Heart right ventricle (tissue), 16 donors: ENCODE measurements at regions not wholly inside any gene's neighbourhood (a gene's known extent, or its start where the extent isn't known, plus 50 kb on each side); places are given as distances from the start of the nearest gene placed in this dataset.
"Not testable (repeated sequence)": the region's sequence is repeated elsewhere in the genome, so short reads cannot be mapped to it uniquely, and the experiment has no call there.

Source experiments
- ATAC-seq, 8 donors: fragments of 200-7000 bp; cut with Tn5 transposase; one replicate each; pipeline ENCODE4 v1.9.1; 2020; ENCODE audit warnings: mild to moderate bottlenecking in 8 of 8, moderate library complexity in 8 of 8, moderate number of reproducible peaks in 1 of 8
- DNase-seq, 2 donors: peaks; one replicate each; pipeline ENCODE4 v3.0.0-alpha.2; 2020
- H3K27ac ChIP-seq, 10 donors: fragments of 200-600 bp; sonication (generic) in 2 of 10; one replicate each; pipeline versions ENCODE4 v1.5.0 to v1.8.0; 2020 to 2022; ENCODE audit warnings: mild to moderate bottlenecking in 3 of 10
- H3K27me3 ChIP-seq, 7 donors: fragments of 200-600 bp; one replicate each; pipeline ENCODE4 v1.8.0; 2021 to 2022; ENCODE audit warnings: mild to moderate bottlenecking in 2 of 7
- H3K36me3 ChIP-seq, 9 donors: fragments of 200-600 bp; sonication (generic) in 1 of 9; one replicate each; pipeline versions ENCODE4 v1.5.0 to v1.8.0; 2020 to 2022; ENCODE audit warnings: mild to moderate bottlenecking in 2 of 9
- H3K4me1 ChIP-seq, 9 donors: fragments of 200-600 bp; sonication (generic) in 1 of 9; one replicate each; pipeline versions ENCODE4 v1.5.0 to v1.8.0; 2020 to 2022; ENCODE audit warnings: mild to moderate bottlenecking in 4 of 9
- H3K4me3 ChIP-seq, 10 donors: fragments of 200-600 bp; sonication (generic) in 2 of 10; one replicate each; pipeline versions ENCODE4 v1.5.0 to v1.8.0; 2020 to 2022; ENCODE audit warnings: mild to moderate bottlenecking in 7 of 10, moderate library complexity in 2 of 10
- H3K9me3 ChIP-seq, 11 donors: fragments of 200-600 bp in 10 of 11; sonication (generic) in 2 of 11; one replicate each; pipeline versions ENCODE4 v1.5.0 to v1.8.0; 2013 to 2022; ENCODE audit warnings: mild to moderate bottlenecking in 2 of 11, control low read depth in 1 of 11, moderate library complexity in 1 of 11
- CTCF ChIP-seq, 9 donors: fragments of 200-600 bp; sonication (generic) in 2 of 9; IDR thresholded peaks; one replicate each; pipeline versions ENCODE4 v1.5.0 to v1.8.0; 2021 to 2022; ENCODE audit warnings: antibody characterized with exemption in 9 of 9, mild to moderate bottlenecking in 5 of 9, moderate library complexity in 1 of 9
- WGBS, 2 donors: extraction: QIAGEN DNeasy Blood & Tissue Kit; methylation state at CpG; one replicate each; pipeline ENCODE4 v1.1.7; 2013; ENCODE audit warnings: inconsistent platforms in 1 of 2; 5-methylcytosine and 5-hydroxymethylcytosine counted together
- intact Hi-C, 10 donors: fragments of 100-400 bp; cut with DNase I; formaldehyde crosslinking; loops; one replicate each; pipeline versions ENCODE4 v1.11.1 to v1.14.2; 2022
- donor health status: Arrhythmogenic right ventricular cardiomyopathy.
- donor health status: ischemic (EF 13 %, LVEDD 7.1; RV severe dilation, severe dysfunction).
- donor health status: healthy with polysubstance abuse.
- donor health status: DM: no; HTN: yes; CAD: no.
- donor health status: DM: no; HTN: no; CAD: no.
- donor health status: ischemic (EF 25% LVEDD 6.9; RV normal size, moderate dysfunction).
- donor health status: ischemic (EF 25% LVEDD 5.7; RV mildly dilated, moderate dysfunction).
- donor health status: healthy.
- donor health status: DM: yes; HTN: yes; CAD: no.
- donor health status: Ischemic cardiomyopathy.
- donor health status: ischemic (EF 35%, LVEDD 5.7; RV mildly dilated, moderate dysfunction).
- donor health status: nonischemic (EF 11% LVEDD 7.7; RV severe dilation, severe dysfunction).
- donor health status: DM: yes; HTN: yes; CAD: no.
- donor health status: PGD.
- donor health status: ischemic (EF 29% LVEDD 5.4; RV normal size, mild dysfunction).
- donor health status: nonischemic (EF 23%, LVEDD 6.1; RV moderate dilation, normal function).

DNA sequence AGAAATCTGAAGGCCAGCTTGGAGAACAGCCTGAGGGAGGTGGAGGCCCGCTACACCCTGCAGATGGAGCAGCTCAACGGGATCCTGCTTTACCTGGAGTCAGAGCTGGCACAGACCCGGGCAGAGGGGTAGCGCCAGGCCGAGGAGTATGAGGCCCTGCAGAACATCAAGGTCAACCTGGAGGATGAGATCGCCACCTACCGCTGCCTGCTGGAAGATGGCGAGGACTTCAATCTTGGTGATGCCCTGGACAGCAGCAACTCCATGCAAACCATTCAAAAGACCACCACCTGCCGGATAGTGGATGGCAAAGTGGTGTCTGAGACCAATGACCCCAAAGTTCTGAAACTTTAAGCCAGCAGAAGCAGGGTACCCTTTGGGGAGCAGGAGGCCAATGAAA, 318.4 kb downstream of the ZFHX3 start:
- H3K4me1 ChIP-seq, H3K4me3 ChIP-seq, intact Hi-C loops, H3K27me3 ChIP-seq, H3K36me3 ChIP-seq, H3K27ac ChIP-seq, ATAC-seq, DNase-seq: not testable (repeated sequence)
- 83 to 96% methylated on average over 9 of the region's 9 CpGs for WGBS, 2 donors
- peaks cover 0 to 34% (median 2%) of the 10 kb centered on the region in 11 donors for H3K9me3 ChIP-seq

GRCh38 chr16:72728516-72728915, 319.4 kb downstream of the ZFHX3 start:
- H3K4me3 ChIP-seq: no peak overlapping the region
- no peaks in the 10 kb centered on the region for H3K4me1 ChIP-seq
- H3K9me3 ChIP-seq: peaks cover 0 to 24% (median 0%) of the 10 kb centered on the region in 11 donors
- DNase-seq (no peak), ATAC-seq (no peak)
- 98 to 99% methylated on average over 11 of the region's 11 CpGs for WGBS, 2 donors
- H3K36me3 ChIP-seq: no peaks in the 10 kb centered on the region
- no peaks in the 10 kb centered on the region for H3K27me3 ChIP-seq
- no peak for TF ChIP-seq CTCF (IDR thresholded peaks at IDR 0.05)
- intact Hi-C loops: no loop called here
- no peak overlapping the region for H3K27ac ChIP-seq

- intact Hi-C loops: no loop called here
- no peak overlapping the region for H3K4me3 ChIP-seq
- 97% methylated on average over 1 of the region's 1 CpG for WGBS, 2 donors
- H3K36me3 ChIP-seq: no peaks in the 10 kb centered on the region
- no peak for TF ChIP-seq CTCF (IDR thresholded peaks at IDR 0.05)
- no peaks in the 10 kb centered on the region for H3K27me3 ChIP-seq
- ATAC-seq (no peak), DNase-seq (no peak)
- no peak overlapping the region for H3K27ac ChIP-seq
- H3K4me1 ChIP-seq: no peaks in the 10 kb centered on the region
- peaks cover 0 to 17% (median 0%) of the 10 kb centered on the region in 11 donors for H3K9me3 ChIP-seq
Observed at GRCh38 chr16:72727565-72727964, 320.4 kb downstream of the ZFHX3 start.

DNA sequence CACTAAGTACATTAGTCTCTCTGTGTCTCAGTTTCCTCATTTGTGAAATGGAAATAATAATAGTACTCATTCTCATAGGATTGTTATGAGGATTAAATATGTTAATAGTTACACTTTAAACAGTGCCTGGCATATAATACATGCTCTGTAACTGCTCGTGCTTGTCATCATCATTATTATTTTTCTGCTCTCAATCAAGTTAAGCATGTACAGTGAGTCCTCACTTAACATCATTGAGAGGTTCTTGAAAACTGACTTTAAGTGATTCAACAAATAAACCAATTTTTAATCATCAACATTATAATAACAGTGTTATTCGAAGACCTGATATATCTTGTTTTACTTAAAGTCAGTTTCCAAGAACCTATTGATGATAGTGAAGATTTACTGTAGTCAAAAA, 322.3 kb downstream of the ZFHX3 start:
- TF ChIP-seq CTCF (IDR thresholded peaks at IDR 0.05): no peak
- peaks cover 0 to under 1% (median 0%) of the 10 kb centered on the region in 11 donors for H3K9me3 ChIP-seq
- WGBS, 2 donors: 82 to 88% methylated on average over 2 of the region's 2 CpGs
- DNase-seq (no peak), ATAC-seq (no peak)
- no peaks in the 10 kb centered on the region for H3K4me1 ChIP-seq
- intact Hi-C loops: no loop called here
- H3K4me3 ChIP-seq: no peak overlapping the region
- H3K27ac ChIP-seq: no peak overlapping the region
- no peaks in the 10 kb centered on the region for H3K27me3 ChIP-seq
- H3K36me3 ChIP-seq: no peaks in the 10 kb centered on the region

GRCh38 chr16:72723781-72724180, 324.1 kb downstream of the ZFHX3 start:
- WGBS, 2 donors: 86 to 91% methylated on average over 4 of the region's 4 CpGs
- intact Hi-C loops: no loop called here
- ATAC-seq (no peak), DNase-seq (no peak)
- Histone ChIP-seq H3K4me3 (no peak overlapping the region), H3K27me3 (no peaks in the 10 kb centered on the region), H3K9me3 (no peaks in the 10 kb centered on the region), H3K36me3 (no peaks in the 10 kb centered on the region), H3K4me1 (no peaks in the 10 kb centered on the region), H3K27ac (no peak overlapping the region)
- no peak for TF ChIP-seq CTCF (IDR thresholded peaks at IDR 0.05)
